ENCODE measurements at regions not wholly inside any gene's neighbourhood (a gene's known extent, or its start where the extent isn't known, plus 50 kb on each side); places are given as distances from the start of the nearest gene placed in this dataset.

GRCh38 chr6:71474942-71475341, 186.3 kb downstream of the OGFRL1 start:
- Histone ChIP-seq H3K4ac (ENCODE audit: low read length) (no peak overlapping the region), H3K27me3 (ENCODE audit: control insufficient read depth in 3 of 3, insufficient read depth in 3 of 3, low read depth in 1 of 3, low read length in 3 of 3) (no peaks in the 10 kb centered on the region), H2BK120ac (ENCODE audit: low read depth, low read length) (no peak overlapping the region), H3K14ac (ENCODE audit: low read length) (no peak overlapping the region), H3K23ac (ENCODE audit: low read depth, low read length, poor library complexity) (no peak overlapping the region), H2AK5ac (ENCODE audit: low read depth, low read length) (no peak overlapping the region), H3K18ac (ENCODE audit: low read length) (no peak overlapping the region), H4K91ac (ENCODE audit: low read depth, low read length, poor library complexity) (no peak overlapping the region), H3K9me3 (replicated peaks in 1 of 2; ENCODE audit: control insufficient read depth in 2 of 2, insufficient read depth in 1 of 2, low read depth in 1 of 2, low read length in 2 of 2) (peaks cover 0 to 20% of the 10 kb centered on the region in 2 donors), H3K4me1 (ENCODE audit: control insufficient read depth in 2 of 2, insufficient read depth in 1 of 2, low read depth in 1 of 2, low read length in 2 of 2) (peaks cover 0 to 22% of the 10 kb centered on the region in 2 donors), H3K4me2 (ENCODE audit: insufficient read depth, low read length, poor library complexity, severe bottlenecking) (no peak overlapping the region), H3K79me1 (ENCODE audit: low read depth, low read length) (no peaks in the 10 kb centered on the region), H3K27ac (replicated peaks; ENCODE audit: low read length) (no peak overlapping the region), H3K4me3 (ENCODE audit: low read length in 2 of 2) (no peak overlapping the region), H2BK15ac (ENCODE audit: low read length) (no peak overlapping the region), H3K9ac (ENCODE audit: low read depth, low read length, poor library complexity) (no peak overlapping the region), H2BK12ac (ENCODE audit: low read length) (no peak overlapping the region), H4K8ac (ENCODE audit: low read depth, low read length) (no peak overlapping the region), H2BK5ac (ENCODE audit: low read length) (no peak overlapping the region), H2AFZ (ENCODE audit: low read length) (no peak overlapping the region), H3K36me3 (replicated peaks in 1 of 2; ENCODE audit: control insufficient read depth in 2 of 2, insufficient read depth in 2 of 2, low read length in 2 of 2) (no peaks in the 10 kb centered on the region)
- no peak for DNase-seq (ENCODE audit: low spot score)
- WGBS, 2 donors (ENCODE audit: extremely low coverage in 2 of 2, insufficient read length in 2 of 2, insufficient replicate concordance in 1 of 2): no CpG with 5 or more reads among the region's 1 CpG

GRCh38 chr6:71476371-71476770, 187.8 kb downstream of the OGFRL1 start:
- Histone ChIP-seq H4K8ac (ENCODE audit: low read depth, low read length) (no peak overlapping the region), H3K27me3 (ENCODE audit: control insufficient read depth in 3 of 3, insufficient read depth in 3 of 3, low read depth in 1 of 3, low read length in 3 of 3) (no peaks in the 10 kb centered on the region), H3K18ac (ENCODE audit: low read length) (no peak overlapping the region), H3K23ac (ENCODE audit: low read depth, low read length, poor library complexity) (no peak overlapping the region), H3K9me3 (replicated peaks in 1 of 2; ENCODE audit: control insufficient read depth in 2 of 2, insufficient read depth in 1 of 2, low read depth in 1 of 2, low read length in 2 of 2) (peaks cover 0 to 8% of the 10 kb centered on the region in 2 donors), H2BK120ac (ENCODE audit: low read depth, low read length) (no peak overlapping the region), H3K27ac (replicated peaks; ENCODE audit: low read length) (no peak overlapping the region), H2BK5ac (ENCODE audit: low read length) (no peak overlapping the region), H3K9ac (ENCODE audit: low read depth, low read length, poor library complexity) (no peak overlapping the region), H2BK15ac (ENCODE audit: low read length) (no peak overlapping the region), H3K36me3 (replicated peaks in 1 of 2; ENCODE audit: control insufficient read depth in 2 of 2, insufficient read depth in 2 of 2, low read length in 2 of 2) (no peaks in the 10 kb centered on the region), H2AK5ac (ENCODE audit: low read depth, low read length) (no peak overlapping the region), H4K91ac (ENCODE audit: low read depth, low read length, poor library complexity) (no peak overlapping the region), H3K4me3 (ENCODE audit: low read length in 2 of 2) (no peak overlapping the region), H3K79me1 (ENCODE audit: low read depth, low read length) (no peaks in the 10 kb centered on the region), H3K4me2 (ENCODE audit: insufficient read depth, low read length, poor library complexity, severe bottlenecking) (no peak overlapping the region), H3K4ac (ENCODE audit: low read length) (no peak overlapping the region), H3K4me1 (ENCODE audit: control insufficient read depth in 2 of 2, insufficient read depth in 1 of 2, low read depth in 1 of 2, low read length in 2 of 2) (peaks cover 0 to 22% of the 10 kb centered on the region in 2 donors), H2AFZ (ENCODE audit: low read length) (no peak overlapping the region), H2BK12ac (ENCODE audit: low read length) (no peak overlapping the region), H3K14ac (ENCODE audit: low read length) (no peak overlapping the region)
- DNase-seq (ENCODE audit: low spot score): no peak
- WGBS, 2 donors (ENCODE audit: extremely low coverage in 2 of 2, insufficient read length in 2 of 2, insufficient replicate concordance in 1 of 2): no CpG with 5 or more reads among the region's 4 CpGs

- Histone ChIP-seq H4K8ac (ENCODE audit: low read depth, low read length) (no peak overlapping the region), H4K91ac (ENCODE audit: low read depth, low read length, poor library complexity) (no peak overlapping the region), H3K27me3 (ENCODE audit: control insufficient read depth in 3 of 3, insufficient read depth in 3 of 3, low read depth in 1 of 3, low read length in 3 of 3) (no peaks in the 10 kb centered on the region), H2AK5ac (ENCODE audit: low read depth, low read length) (no peak overlapping the region), H2BK12ac (ENCODE audit: low read length) (no peak overlapping the region), H3K4ac (ENCODE audit: low read length) (no peak overlapping the region), H2BK15ac (ENCODE audit: low read length) (no peak overlapping the region), H3K23ac (ENCODE audit: low read depth, low read length, poor library complexity) (no peak overlapping the region), H3K18ac (ENCODE audit: low read length) (no peak overlapping the region), H3K14ac (ENCODE audit: low read length) (no peak overlapping the region), H3K4me2 (ENCODE audit: insufficient read depth, low read length, poor library complexity, severe bottlenecking) (no peak overlapping the region), H3K9me3 (replicated peaks in 1 of 2; ENCODE audit: control insufficient read depth in 2 of 2, insufficient read depth in 1 of 2, low read depth in 1 of 2, low read length in 2 of 2) (peaks cover 0 to 4% of the 10 kb centered on the region in 2 donors), H2BK5ac (ENCODE audit: low read length) (no peak overlapping the region), H3K36me3 (replicated peaks in 1 of 2; ENCODE audit: control insufficient read depth in 2 of 2, insufficient read depth in 2 of 2, low read length in 2 of 2) (no peaks in the 10 kb centered on the region), H3K27ac (replicated peaks; ENCODE audit: low read length) (no peak overlapping the region), H3K4me3 (ENCODE audit: low read length in 2 of 2) (no peak overlapping the region), H3K9ac (ENCODE audit: low read depth, low read length, poor library complexity) (no peak overlapping the region), H2BK120ac (ENCODE audit: low read depth, low read length) (no peak overlapping the region), H3K79me1 (ENCODE audit: low read depth, low read length) (no peaks in the 10 kb centered on the region), H2AFZ (ENCODE audit: low read length) (peak overlapping the region; percentile 2), H3K4me1 (ENCODE audit: control insufficient read depth in 2 of 2, insufficient read depth in 1 of 2, low read depth in 1 of 2, low read length in 2 of 2) (peaks cover 0 to 23% of the 10 kb centered on the region in 2 donors)
- WGBS, 2 donors (ENCODE audit: extremely low coverage in 2 of 2, insufficient read length in 2 of 2, insufficient replicate concordance in 1 of 2): no CpG with 5 or more reads among the region's 2 CpGs
- no peak for DNase-seq (ENCODE audit: low spot score)
Measured at GRCh38 chr6:71476872-71477271, 188.3 kb downstream of the OGFRL1 start.

- peaks cover 0 to 24% of the 10 kb centered on the region in 2 donors for H3K4me1 ChIP-seq (ENCODE audit: control insufficient read depth in 2 of 2, insufficient read depth in 1 of 2, low read depth in 1 of 2, low read length in 2 of 2)
- H3K9ac ChIP-seq (ENCODE audit: low read depth, low read length, poor library complexity): no peak overlapping the region
- no peak overlapping the region for H3K23ac ChIP-seq (ENCODE audit: low read depth, low read length, poor library complexity)
- no peak overlapping the region for H4K8ac ChIP-seq (ENCODE audit: low read depth, low read length)
- no peak overlapping the region for H2BK15ac ChIP-seq (ENCODE audit: low read length)
- H2BK120ac ChIP-seq (ENCODE audit: low read depth, low read length): no peak overlapping the region
- no peak overlapping the region for H3K4me3 ChIP-seq (ENCODE audit: low read length in 2 of 2)
- no peak overlapping the region for H3K14ac ChIP-seq (ENCODE audit: low read length)
- no CpG with 5 or more reads among the region's 2 CpGs for WGBS, 2 donors (ENCODE audit: extremely low coverage in 2 of 2, insufficient read length in 2 of 2, insufficient replicate concordance in 1 of 2)
- H3K9me3 ChIP-seq (replicated peaks in 1 of 2; ENCODE audit: control insufficient read depth in 2 of 2, insufficient read depth in 1 of 2, low read depth in 1 of 2, low read length in 2 of 2): no peaks in the 10 kb centered on the region
- no peak overlapping the region for H4K91ac ChIP-seq (ENCODE audit: low read depth, low read length, poor library complexity)
- no peak overlapping the region for H2BK12ac ChIP-seq (ENCODE audit: low read length)
- no peak overlapping the region for H3K4me2 ChIP-seq (ENCODE audit: insufficient read depth, low read length, poor library complexity, severe bottlenecking)
- H3K4ac ChIP-seq (ENCODE audit: low read length): no peak overlapping the region
- H3K27ac ChIP-seq (replicated peaks; ENCODE audit: low read length): peak overlapping the region; percentile 21
- H2BK5ac ChIP-seq (ENCODE audit: low read length): no peak overlapping the region
- no peaks in the 10 kb centered on the region for H3K79me1 ChIP-seq (ENCODE audit: low read depth, low read length)
- peak overlapping the region; percentile 37 for H2AFZ ChIP-seq (ENCODE audit: low read length)
- DNase-seq (ENCODE audit: low spot score): no peak
- H2AK5ac ChIP-seq (ENCODE audit: low read depth, low read length): no peak overlapping the region
- no peaks in the 10 kb centered on the region for H3K36me3 ChIP-seq (replicated peaks in 1 of 2; ENCODE audit: control insufficient read depth in 2 of 2, insufficient read depth in 2 of 2, low read length in 2 of 2)
- no peak overlapping the region for H3K18ac ChIP-seq (ENCODE audit: low read length)
- no peaks in the 10 kb centered on the region for H3K27me3 ChIP-seq (ENCODE audit: control insufficient read depth in 3 of 3, insufficient read depth in 3 of 3, low read depth in 1 of 3, low read length in 3 of 3)
Measured at GRCh38 chr6:71478834-71479541, 190.4 kb downstream of the OGFRL1 start.
